ENCODE measurements at regions not wholly inside any gene's neighbourhood (a gene's known extent, or its start where the extent isn't known, plus 50 kb on each side); places are given as distances from the start of the nearest gene placed in this dataset.

DNA sequence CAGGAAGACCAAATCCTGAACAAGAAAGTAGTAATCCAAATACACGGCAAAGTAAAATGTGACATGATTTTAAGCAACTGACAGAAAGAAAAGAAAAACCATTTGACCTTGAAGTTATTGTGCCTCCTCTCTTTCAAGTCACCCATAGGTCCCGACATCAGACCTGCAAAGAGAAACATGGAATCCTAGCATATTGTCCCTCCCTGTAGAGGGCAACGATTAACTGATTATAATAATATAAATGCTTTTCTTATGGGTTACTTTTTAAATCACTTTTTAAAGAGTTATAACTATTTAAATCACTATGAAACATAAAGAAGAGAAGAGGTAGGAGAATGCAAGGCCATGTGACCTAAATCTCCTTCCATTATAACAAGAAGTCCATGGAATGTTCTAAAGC, 143.2 kb upstream of the LIPC start:
- H3K36me3 Mint-ChIP-seq (ENCODE audit: low read depth), result no peaks in the 10 kb centered on the region
- Histone ChIP-seq H3K27ac (ENCODE audit: low read depth, low read length) (no peak overlapping the region), H3K36me3 (ENCODE audit: control insufficient read depth, insufficient read depth, low read length) (no peaks in the 10 kb centered on the region), H3K4me3 (ENCODE audit: low read length) (no peak overlapping the region), H3K9me3 (ENCODE audit: control insufficient read depth, low read length) (no peaks in the 10 kb centered on the region), H3K4me1 (ENCODE audit: control insufficient read depth, insufficient read depth, low read length) (no peaks in the 10 kb centered on the region), H3K9ac (ENCODE audit: extremely low read depth, low read length, poor library complexity, severe bottlenecking) (no peak overlapping the region), H3K27me3 (ENCODE audit: control insufficient read depth, insufficient read depth, low read length, poor library complexity, severe bottlenecking) (no peaks in the 10 kb centered on the region)
- TF ChIP-seq CTCF (conservative IDR thresholded peaks at IDR 0.05), result no peak
- no peak overlapping the region for H3K4me3 Mint-ChIP-seq
- H3K4me1 Mint-ChIP-seq, result peaks cover 1% of the 10 kb centered on the region
- H3K9me3 Mint-ChIP-seq, result no peaks in the 10 kb centered on the region
- no peaks in the 10 kb centered on the region for H3K27me3 Mint-ChIP-seq (ENCODE audit: insufficient read depth)
- DNase-seq, result no peak
- WGBS, 2 experiments (ENCODE audit: insufficient coverage in 1 of 2, insufficient read length in 1 of 2), result 91 to 100% methylated on average over 1 to 2 of the region's 3 CpGs
- H3K27ac Mint-ChIP-seq, result no peak overlapping the region

DNA sequence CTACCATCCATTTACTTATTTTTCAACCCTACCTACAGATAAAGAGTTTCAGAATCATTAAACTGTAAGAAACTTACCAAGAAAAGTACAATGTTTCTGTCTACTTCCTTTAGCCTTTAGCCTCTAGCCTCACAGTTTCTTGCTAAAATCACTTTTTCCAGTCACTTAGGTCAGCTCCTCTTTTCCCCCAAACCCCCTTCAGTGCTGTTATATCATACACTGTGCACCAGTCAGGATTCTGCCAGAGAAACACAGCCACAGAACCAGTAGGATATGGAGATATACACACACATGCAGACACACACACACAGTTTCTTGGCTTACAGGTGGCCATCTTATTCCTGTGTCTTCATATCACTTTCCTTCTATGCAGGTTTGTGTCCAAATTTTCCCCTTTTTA, 139.9 kb upstream of the LIPC start:
- no peak overlapping the region for H3K4me3 Mint-ChIP-seq
- H3K27ac ChIP-seq (ENCODE audit: low read depth, low read length), result no peak overlapping the region
- no peaks in the 10 kb centered on the region for H3K27me3 Mint-ChIP-seq (ENCODE audit: insufficient read depth)
- DNase-seq, result no peak
- peaks cover 7% of the 10 kb centered on the region for H3K9me3 ChIP-seq (ENCODE audit: control insufficient read depth, low read length)
- H3K27ac Mint-ChIP-seq, result no peak overlapping the region
- no peak overlapping the region for H3K4me3 ChIP-seq (ENCODE audit: low read length)
- peaks cover 10% of the 10 kb centered on the region for H3K4me1 Mint-ChIP-seq
- H3K4me1 ChIP-seq (ENCODE audit: control insufficient read depth, insufficient read depth, low read length), result no peaks in the 10 kb centered on the region
- H3K9ac ChIP-seq (ENCODE audit: extremely low read depth, low read length, poor library complexity, severe bottlenecking), result no peak overlapping the region
- no peaks in the 10 kb centered on the region for H3K36me3 ChIP-seq (ENCODE audit: control insufficient read depth, insufficient read depth, low read length)
- TF ChIP-seq CTCF (conservative IDR thresholded peaks at IDR 0.05), result no peak
- no peaks in the 10 kb centered on the region for H3K36me3 Mint-ChIP-seq (ENCODE audit: low read depth)
- H3K27me3 ChIP-seq (ENCODE audit: control insufficient read depth, insufficient read depth, low read length, poor library complexity, severe bottlenecking), result no peaks in the 10 kb centered on the region
- H3K9me3 Mint-ChIP-seq, result peaks cover 8% of the 10 kb centered on the region

- Histone ChIP-seq H3K27ac (ENCODE audit: low read depth, low read length) (no peak overlapping the region), H3K4me3 (ENCODE audit: low read length) (no peak overlapping the region), H3K4me1 (ENCODE audit: control insufficient read depth, insufficient read depth, low read length) (no peaks in the 10 kb centered on the region), H3K36me3 (ENCODE audit: control insufficient read depth, insufficient read depth, low read length) (no peaks in the 10 kb centered on the region), H3K27me3 (ENCODE audit: control insufficient read depth, insufficient read depth, low read length, poor library complexity, severe bottlenecking) (no peaks in the 10 kb centered on the region), H3K9me3 (ENCODE audit: control insufficient read depth, low read length) (peaks cover 7% of the 10 kb centered on the region), H3K9ac (ENCODE audit: extremely low read depth, low read length, poor library complexity, severe bottlenecking) (no peak overlapping the region)
- no peak for DNase-seq
- H3K4me1 Mint-ChIP-seq, result peaks cover 10% of the 10 kb centered on the region
- H3K27me3 Mint-ChIP-seq (ENCODE audit: insufficient read depth), result no peaks in the 10 kb centered on the region
- 96 to 100% methylated on average over 2 to 3 of the region's 3 CpGs for WGBS, 2 experiments (ENCODE audit: insufficient coverage in 1 of 2, insufficient read length in 1 of 2)
- H3K4me3 Mint-ChIP-seq, result no peak overlapping the region
- peaks cover 10% of the 10 kb centered on the region for H3K9me3 Mint-ChIP-seq
- H3K36me3 Mint-ChIP-seq (ENCODE audit: low read depth), result no peaks in the 10 kb centered on the region
- TF ChIP-seq CTCF (conservative IDR thresholded peaks at IDR 0.05), result no peak
- H3K27ac Mint-ChIP-seq, result no peak overlapping the region
Observed at GRCh38 chr15:58292751-58293175, 139.0 kb upstream of the LIPC start.

All from endodermal cell (in vitro differentiated cells).